DMS79 treated with DMSO at 0.1 percent for 48 hours (cell line): ENCODE measurements at regions not wholly inside any gene's neighbourhood (a gene's known extent, or its start where the extent isn't known, plus 50 kb on each side); places are given as distances from the start of the nearest gene placed in this dataset.

Experiments
- DNase-seq: peaks from one replicate; lab custom pipeline; 2025; lab: John Stamatoyannopoulos, UW

DNA sequence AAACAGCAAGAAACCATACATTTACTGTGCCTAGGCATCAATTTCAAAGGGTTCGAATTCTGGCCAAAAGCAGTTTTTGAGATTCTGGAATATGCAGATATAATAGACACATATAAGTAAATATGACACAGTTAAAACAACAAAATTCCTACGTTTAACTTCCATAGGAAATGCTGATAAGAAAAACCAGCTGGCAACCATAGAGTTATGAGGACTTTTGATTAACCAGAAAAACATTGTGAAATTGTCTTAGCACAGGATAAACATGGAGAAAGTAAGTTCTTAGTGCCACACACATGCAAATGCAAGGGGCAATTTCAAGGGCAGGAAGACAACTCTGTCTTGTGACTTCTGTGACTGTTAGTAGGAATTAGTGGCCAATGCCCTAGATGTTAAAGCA is 702.1 kb downstream of the TNS3 start:
- no peak for DNase-seq

- DNase-seq: no peak
Measured at GRCh38 chr7:46871516-46871915, 710.4 kb downstream of the TNS3 start.

GRCh38 chr7:46864716-46865115 is 717.2 kb downstream of the TNS3 start:
- no peak for DNase-seq

- DNase-seq: no peak
Measured at GRCh38 chr7:46859963-46860475, 721.9 kb downstream of the TNS3 start.

GRCh38 chr7:46855851-46856250 is 726.1 kb downstream of the TNS3 start:
- DNase-seq: no peak

DNA sequence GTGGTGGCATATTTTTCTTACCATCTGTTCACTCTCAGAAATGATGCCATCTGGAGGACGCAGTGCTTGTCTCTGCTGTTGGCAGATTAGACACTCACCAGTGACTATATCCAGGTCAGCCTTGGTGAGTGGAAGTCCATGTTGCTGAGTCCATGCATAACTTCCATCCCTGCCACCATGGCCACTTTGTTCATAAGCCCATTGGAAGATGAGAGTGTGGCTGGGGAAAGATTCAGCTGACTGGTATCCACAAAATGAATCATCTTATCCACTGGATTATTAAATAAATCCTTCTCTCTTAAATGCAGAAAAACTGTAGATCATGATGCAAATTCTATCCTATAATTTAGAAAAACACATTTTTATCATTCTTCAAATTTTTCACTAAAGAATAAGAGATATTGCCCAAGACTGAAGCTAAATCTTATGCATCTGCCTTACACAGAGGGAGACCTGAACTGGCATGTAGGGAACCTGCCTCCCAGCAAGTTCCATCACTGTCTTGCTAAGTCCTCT is 726.9 kb downstream of the TNS3 start:
- DNase-seq: no peak

DNA sequence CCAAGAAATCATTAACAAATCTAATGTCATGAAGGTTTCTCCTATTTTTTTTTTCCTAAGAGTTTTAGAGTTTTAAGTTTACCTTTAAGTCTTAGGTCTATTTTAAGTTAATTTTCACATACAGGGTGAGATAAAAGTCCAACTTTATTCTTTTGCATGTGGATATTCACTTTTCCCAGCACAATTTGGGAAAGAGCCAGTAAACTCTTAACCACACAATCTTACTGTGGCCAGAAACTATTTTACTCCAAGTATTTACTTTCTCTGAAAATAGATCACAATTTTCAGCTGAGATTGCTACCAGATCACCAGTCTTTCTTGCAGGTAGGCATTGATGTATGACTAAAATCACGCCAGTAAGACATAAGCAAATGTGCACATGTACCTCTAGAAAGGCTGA is 728.5 kb downstream of the TNS3 start:
- no peak for DNase-seq

DNA sequence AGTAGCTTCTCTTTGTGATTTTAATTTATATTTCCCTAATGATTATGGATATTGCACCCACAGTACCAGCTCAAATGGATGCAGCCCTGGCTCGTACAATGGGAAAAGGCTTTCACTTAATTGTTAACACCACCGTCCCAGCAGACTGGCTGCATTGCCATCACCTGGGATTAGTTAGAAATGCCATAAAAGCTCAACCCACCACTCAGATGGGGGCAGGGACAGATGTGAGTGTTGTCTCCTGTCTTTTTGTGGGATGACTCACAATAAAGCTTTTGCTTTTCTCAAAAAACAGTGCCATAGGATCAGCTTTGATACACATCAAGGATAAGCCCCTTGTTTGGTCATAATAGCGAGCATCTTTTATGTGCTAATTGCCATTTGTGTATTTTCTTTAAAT is 729.1 kb downstream of the TNS3 start:
- no peak for DNase-seq

DNA sequence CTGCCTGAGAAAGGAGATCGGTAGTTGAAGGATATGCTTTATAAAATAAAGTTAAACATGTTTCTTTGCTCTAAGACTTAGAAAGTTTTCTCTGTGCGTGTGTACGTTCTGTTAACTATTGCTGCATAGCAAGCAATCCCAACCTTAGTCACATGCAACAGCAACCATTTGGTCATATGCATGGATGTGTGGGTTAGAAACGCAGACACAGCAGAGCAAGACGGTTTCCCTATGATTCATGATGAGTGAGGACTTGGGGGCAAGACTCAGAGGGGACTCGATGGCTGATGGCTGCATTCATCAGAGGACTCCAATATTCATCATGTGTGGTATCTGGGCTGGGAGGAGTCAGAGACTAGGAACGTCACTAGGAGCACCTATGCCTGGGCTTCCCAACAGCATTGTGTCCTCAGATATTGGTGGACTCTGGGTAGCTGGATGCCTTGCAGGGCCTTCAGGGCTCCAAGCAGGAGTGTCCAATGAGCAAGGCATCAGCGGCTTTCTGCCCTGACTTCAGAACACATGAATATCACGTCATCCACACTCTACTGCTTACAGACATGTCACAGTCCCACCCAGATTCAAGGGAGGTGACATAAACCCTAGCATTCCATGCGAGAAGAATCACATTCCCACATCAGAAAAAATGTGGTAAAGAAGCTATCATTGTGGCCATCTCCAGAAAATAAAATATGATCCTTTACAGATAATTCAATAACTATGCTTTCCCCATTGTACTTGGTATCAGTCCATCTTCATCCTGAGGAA is 731.2 kb downstream of the TNS3 start:
- no peak for DNase-seq

GRCh38 chr7:46848944-46849343 is 733.0 kb downstream of the TNS3 start:
- no peak for DNase-seq

- no peak for DNase-seq
Measured at GRCh38 chr7:46848311-46848710, 733.6 kb downstream of the TNS3 start.

DNA sequence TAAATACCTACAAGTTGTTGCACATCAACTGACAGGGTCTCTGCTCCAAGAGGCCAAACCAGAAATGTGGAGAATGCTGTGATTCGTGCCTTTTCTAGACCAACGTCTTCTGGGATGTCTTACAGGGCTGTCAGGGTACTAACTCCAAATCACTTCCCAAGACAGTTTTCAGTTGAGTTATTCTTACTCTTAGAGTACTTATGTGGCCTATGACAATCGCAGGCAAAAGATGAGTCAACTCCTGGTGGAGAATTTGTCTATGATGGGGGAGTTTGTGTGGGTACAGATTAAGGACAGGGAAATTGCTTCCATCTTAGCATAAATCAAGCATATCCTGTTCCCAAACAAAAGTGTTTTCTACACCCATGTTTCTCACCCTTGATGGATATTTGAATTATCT is 734.8 kb downstream of the TNS3 start:
- DNase-seq: no peak

DNA sequence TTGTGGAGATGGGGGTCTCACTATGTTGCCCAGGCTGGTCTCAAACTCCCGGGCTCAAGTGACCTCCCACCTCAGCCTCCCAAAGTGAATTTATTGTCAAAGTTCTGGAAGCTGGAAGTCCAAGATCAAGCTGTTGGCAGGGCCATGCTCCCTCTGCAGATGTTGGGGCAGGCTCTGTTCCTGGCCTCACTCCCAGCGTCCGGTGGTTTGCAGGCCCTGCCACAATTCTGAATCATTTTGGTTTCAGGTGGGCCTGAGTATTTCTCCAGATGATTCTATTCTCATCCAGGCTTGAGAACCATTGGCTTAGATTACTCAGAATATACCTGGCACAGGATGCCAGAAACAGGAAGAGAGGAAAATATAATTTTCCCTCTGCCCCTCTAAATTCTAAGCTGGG is 737.4 kb downstream of the TNS3 start:
- no peak for DNase-seq

GRCh38 chr7:46841248-46841647 is 740.7 kb downstream of the TNS3 start:
- no peak for DNase-seq

DNA sequence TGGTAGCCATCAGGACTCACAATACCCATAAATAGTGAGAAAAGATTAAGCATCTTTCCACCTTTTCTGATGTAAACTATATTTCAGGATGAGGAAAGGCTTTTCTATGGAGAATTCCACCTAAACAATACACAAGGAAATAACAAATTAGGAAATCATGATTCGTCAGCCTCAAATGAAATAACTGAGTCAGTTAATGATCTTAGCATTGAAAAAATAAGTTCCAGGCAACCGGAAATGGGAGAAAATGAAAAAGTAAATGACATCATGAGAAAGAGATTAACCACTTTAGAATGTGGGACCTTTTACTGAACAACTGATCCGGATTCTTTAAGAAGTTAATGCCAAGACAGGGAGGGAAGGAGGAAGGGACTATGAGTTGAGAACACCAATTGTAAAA is 742.3 kb downstream of the TNS3 start:
- DNase-seq: no peak

DNA sequence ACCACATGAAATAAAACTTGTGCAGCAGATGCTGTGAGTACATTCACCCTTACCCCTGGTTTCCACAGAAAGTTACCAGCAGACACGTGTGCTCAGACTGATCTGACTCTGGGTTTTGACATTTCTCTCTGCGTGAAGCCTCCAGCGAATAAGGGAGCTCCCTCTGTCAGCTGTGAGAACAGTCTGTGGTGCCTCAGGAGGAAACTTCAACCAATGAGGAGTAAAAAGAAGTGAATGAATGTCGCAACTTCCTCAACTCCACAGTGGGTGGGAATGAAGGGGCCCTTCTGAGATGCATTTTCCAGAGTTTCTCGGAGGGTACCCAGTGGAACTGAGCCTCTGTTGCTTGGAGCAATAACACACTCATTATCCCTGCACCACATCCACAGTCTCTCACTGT is 743.4 kb downstream of the TNS3 start:
- DNase-seq: no peak

DNA sequence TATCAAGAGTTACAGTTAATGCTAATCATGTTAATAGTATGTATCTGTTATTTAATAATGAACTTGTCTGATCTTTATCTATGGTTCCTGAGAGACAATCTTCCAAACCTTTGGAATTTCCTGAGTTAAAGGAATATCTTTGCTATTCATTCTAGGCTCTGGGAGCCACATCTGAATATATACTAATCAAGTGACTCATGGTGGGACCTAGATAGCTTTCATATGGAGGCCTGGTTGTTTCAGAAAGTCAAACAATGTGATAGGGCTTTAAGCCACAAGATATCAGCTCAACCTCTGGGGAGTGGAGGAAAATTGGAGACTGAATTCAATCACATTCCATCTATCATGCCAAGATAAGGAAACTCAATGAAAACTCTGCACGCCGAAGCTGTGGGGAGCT is 746.4 kb downstream of the TNS3 start:
- DNase-seq: no peak

- no peak for DNase-seq
Measured at GRCh38 chr7:46834921-46835320, 747.0 kb downstream of the TNS3 start.

DNA sequence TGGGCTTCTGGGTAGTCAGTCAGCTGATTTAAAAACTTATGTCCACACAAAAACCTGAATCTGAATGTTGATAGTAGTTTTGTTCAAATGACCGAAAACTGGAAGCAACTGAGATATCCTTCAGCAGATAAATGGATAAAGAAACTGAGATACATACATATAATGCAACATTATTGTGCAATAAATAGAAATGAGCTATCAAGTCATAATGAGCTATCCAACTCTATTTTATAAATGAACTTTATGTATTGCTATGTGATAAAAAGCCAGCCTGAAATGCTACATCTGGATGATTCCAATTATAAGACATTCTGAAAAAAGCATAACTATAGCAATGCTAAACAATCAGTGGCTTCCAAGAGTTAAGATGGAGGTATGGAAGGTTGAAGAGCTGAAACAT is 748.7 kb downstream of the TNS3 start:
- DNase-seq: no peak

GRCh38 chr7:46832136-46832535 is 749.8 kb downstream of the TNS3 start:
- DNase-seq: no peak

GRCh38 chr7:46819819-46820218 is 762.1 kb downstream of the TNS3 start:
- no peak for DNase-seq

GRCh38 chr7:46814516-46815250 is 767.2 kb downstream of the TNS3 start:
- DNase-seq: no peak

GRCh38 chr7:46812101-46812675 is 769.7 kb downstream of the TNS3 start:
- DNase-seq: no peak
